Lower lobe of right lung (tissue), 2 donors: ENCODE measurements at regions not wholly inside any gene's neighbourhood (a gene's known extent, or its start where the extent isn't known, plus 50 kb on each side); places are given as distances from the start of the nearest gene placed in this dataset.

Source experiments
- ATAC-seq, 2 donors: fragments of 200-7000 bp; cut with Tn5 transposase; one replicate each; pipeline ENCODE4 v1.9.1; 2020 to 2022; ENCODE audit warnings: mild to moderate bottlenecking in 2 of 2, moderate library complexity in 2 of 2
- DNase-seq: peaks from one replicate; pipeline ENCODE4 v3.0.0-alpha.2; 2020
- H3K27ac ChIP-seq: fragments of 200-600 bp; one replicate; pipeline ENCODE4 v1.8.0; 2022
- H3K27me3 ChIP-seq: fragments of 200-600 bp; one replicate; pipeline ENCODE4 v1.8.0; 2022; ENCODE audit warnings: low read depth
- H3K36me3 ChIP-seq: fragments of 200-600 bp; one replicate; pipeline ENCODE4 v1.8.0; 2022; ENCODE audit warnings: mild to moderate bottlenecking
- H3K4me1 ChIP-seq: fragments of 200-600 bp; one replicate; pipeline ENCODE4 v1.8.0; 2022
- H3K4me3 ChIP-seq: fragments of 200-600 bp; one replicate; pipeline ENCODE4 v1.8.0; 2022; ENCODE audit warnings: mild to moderate bottlenecking
- H3K9me3 ChIP-seq: fragments of 200-600 bp; one replicate; pipeline ENCODE4 v1.8.0; 2022
- CTCF ChIP-seq: fragments of 200-600 bp; IDR thresholded peaks from one replicate; pipeline ENCODE4 v1.8.0; 2022; ENCODE audit warnings: antibody characterized with exemption, mild to moderate bottlenecking
- intact Hi-C: fragments of 100-400 bp; cut with DNase I; formaldehyde crosslinking; loops from one replicate; pipeline ENCODE4 v1.11.0; 2022
- donor health status: DM: no; HTN: yes; CAD: no; lungs with severe emphysema.

- Histone ChIP-seq H3K9me3 (no peaks in the 10 kb centered on the region), H3K36me3 (no peaks in the 10 kb centered on the region), H3K4me3 (no peak overlapping the region), H3K27me3 (no peaks in the 10 kb centered on the region), H3K27ac (no peak overlapping the region), H3K4me1 (peaks cover 18% of the 10 kb centered on the region)
- no peak for TF ChIP-seq CTCF
- intact Hi-C loops = no loop called here
- ATAC-seq (no peak), DNase-seq (no peak)
Observed at GRCh38 chr18:56083523-56084287, 495.7 kb upstream of the TCF4 start.

- Histone ChIP-seq H3K4me1 (peaks cover 18% of the 10 kb centered on the region), H3K36me3 (no peaks in the 10 kb centered on the region), H3K27ac (no peak overlapping the region), H3K9me3 (no peaks in the 10 kb centered on the region), H3K4me3 (no peak overlapping the region), H3K27me3 (no peaks in the 10 kb centered on the region)
- intact Hi-C loops = no loop called here
- ATAC-seq = no peak
- peak; percentile 21 for TF ChIP-seq CTCF
- no peak for DNase-seq
Observed at GRCh38 chr18:56083097-56083521, 495.1 kb upstream of the TCF4 start.

- Histone ChIP-seq H3K9me3 (no peaks in the 10 kb centered on the region), H3K4me1 (no peaks in the 10 kb centered on the region), H3K27ac (no peak overlapping the region), H3K4me3 (no peak overlapping the region), H3K36me3 (no peaks in the 10 kb centered on the region), H3K27me3 (no peaks in the 10 kb centered on the region)
- no peak for DNase-seq
- no peak for TF ChIP-seq CTCF
- ATAC-seq = no peak
- intact Hi-C loops = no loop called here
Observed at GRCh38 chr18:56076723-56077122, 488.7 kb upstream of the TCF4 start.

- H3K27me3 ChIP-seq = no peaks in the 10 kb centered on the region
- DNase-seq = no peak
- intact Hi-C loops = no loop called here
- TF ChIP-seq CTCF = no peak
- H3K4me3 ChIP-seq = no peak overlapping the region
- ATAC-seq = no peak
- no peaks in the 10 kb centered on the region for H3K4me1 ChIP-seq
- H3K27ac ChIP-seq = no peak overlapping the region
- H3K9me3 ChIP-seq = no peaks in the 10 kb centered on the region
- H3K36me3 ChIP-seq = no peaks in the 10 kb centered on the region
Observed at GRCh38 chr18:56068701-56069100, 480.7 kb upstream of the TCF4 start.

GRCh38 chr18:56067969-56068671 lies 480.1 kb upstream of the TCF4 start:
- Histone ChIP-seq H3K36me3 (no peaks in the 10 kb centered on the region), H3K4me3 (no peak overlapping the region), H3K9me3 (no peaks in the 10 kb centered on the region), H3K27ac (no peak overlapping the region), H3K27me3 (no peaks in the 10 kb centered on the region), H3K4me1 (no peaks in the 10 kb centered on the region)
- no peak for DNase-seq
- no peak for TF ChIP-seq CTCF
- ATAC-seq = no peak
- intact Hi-C loops = no loop called here
